ENCODE measurements at regions not wholly inside any gene's neighbourhood (a gene's known extent, or its start where the extent isn't known, plus 50 kb on each side); places are given as distances from the start of the nearest gene placed in this dataset.
"Not testable (repeated sequence)": the region's sequence is repeated elsewhere in the genome, so short reads cannot be mapped to it uniquely, and the experiment has no call there.

DNA sequence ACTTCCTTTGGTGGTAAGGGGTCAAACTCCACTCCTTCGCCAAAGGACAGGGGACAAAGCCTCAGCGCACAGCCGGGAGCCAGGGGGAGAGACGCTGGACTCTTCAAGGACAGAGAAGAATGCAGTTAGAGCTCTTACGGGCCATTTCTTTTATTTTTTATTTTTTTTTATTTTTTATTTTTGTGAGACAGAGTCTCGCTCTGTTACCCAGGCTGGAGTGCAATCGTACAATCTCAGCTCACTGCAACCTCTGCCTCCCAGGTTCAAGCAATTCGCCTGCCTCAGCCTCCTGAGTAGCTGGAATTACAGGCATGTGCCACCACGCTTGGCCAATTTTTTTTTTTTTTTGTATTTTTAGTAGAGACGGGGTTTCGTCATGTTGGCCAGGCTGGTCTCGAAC lies 93.2 kb upstream of the RPH3AL start, which contains the start of gene RFLNB:
TSS of gene RFLNB (minus strand) at position 101 of the 400 bp plus-strand sequence.
- not testable (repeated sequence) for DNase-seq (ENCODE audit: low read depth in 2 of 2)

DNA sequence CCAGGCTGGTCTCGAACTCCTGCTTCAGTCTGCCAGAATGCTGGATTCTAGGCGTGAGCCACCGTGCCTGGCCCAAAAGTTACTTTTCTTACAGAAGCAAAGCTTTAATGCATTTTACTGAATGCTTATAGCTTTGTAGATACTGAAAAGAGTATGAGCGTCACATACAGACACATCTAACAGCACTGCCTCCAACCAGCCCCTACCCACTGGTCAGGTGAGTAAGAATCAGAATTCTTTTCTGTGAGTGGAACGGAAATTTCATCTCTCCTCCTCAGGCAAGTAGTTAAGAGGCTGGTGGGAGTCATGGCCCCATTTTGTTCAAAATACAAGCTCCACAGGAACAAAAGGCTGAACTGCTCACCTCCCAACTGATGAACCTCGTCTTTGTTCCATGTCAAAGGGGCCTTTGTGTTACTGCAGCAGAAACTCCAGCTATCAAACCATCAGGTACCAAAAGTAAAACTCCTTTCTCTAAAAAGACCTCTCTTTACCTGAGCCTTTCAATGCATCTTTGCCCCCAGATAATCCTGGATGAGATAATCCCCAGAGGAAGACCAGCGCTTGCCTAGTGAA lies 92.4 kb upstream of the RPH3AL start:
- DNase-seq (ENCODE audit: low read depth in 2 of 2): no peak

DNA sequence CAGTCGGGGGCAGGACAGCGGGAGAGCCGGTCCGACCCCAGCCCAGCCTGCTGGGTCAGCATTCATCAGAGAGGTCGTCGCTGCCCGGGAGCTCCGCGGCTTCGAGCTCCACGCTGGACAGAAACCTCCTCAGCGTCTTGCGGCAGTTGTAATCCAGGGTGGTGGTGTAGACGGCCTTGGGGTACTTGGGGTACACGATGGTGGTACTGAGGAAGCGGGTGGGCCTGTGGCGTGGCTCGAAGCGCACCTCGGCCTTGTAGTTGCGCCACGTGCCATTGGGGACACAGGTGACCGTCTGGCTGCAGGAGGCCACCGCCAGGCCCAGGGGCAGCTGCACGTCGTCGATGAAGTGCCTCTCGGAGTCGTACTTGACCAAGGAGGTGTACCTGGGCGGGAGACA lies 90.5 kb upstream of the RPH3AL start:
- no peak for DNase-seq (ENCODE audit: low read depth in 2 of 2)

DNA sequence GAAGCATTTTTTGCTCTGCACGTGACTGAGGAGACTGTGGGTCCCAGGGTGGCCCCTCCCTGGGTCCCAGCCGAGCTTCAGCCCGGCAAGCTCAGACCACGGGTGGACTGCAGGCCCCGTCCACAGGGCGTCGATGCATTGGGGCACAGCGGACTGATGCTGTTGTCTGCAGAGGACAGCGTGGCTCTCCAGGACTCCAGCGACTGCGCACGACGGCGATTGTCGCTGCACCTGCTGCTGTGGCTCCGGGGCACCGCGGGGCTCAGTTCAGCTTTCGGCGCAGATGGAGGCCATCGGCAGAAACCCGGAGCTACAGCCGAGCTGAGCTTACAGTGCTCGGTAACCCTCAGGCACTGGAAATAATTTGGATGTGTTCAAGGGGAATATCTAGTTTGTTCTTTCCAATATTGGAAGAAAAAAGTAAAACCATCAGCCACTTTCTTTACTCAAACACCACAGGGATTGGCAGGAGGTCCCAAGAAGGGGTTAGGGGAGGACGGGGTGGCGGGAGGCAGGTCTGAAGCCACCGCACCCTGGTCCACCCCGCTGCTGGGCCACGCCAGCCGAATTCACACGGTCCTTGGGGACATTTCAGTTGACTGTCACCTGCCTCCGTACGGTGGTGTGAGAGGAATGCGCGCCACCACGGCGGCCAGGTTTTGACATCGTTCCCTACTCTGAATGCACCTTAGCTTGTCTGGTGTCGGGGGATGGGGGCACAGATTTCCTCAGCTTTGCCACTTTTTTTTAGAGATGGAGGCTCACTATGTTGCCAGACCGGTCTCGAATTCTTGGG lies 88.7 kb upstream of the RPH3AL start:
- no peak for DNase-seq (ENCODE audit: low read depth in 2 of 2)

DNA sequence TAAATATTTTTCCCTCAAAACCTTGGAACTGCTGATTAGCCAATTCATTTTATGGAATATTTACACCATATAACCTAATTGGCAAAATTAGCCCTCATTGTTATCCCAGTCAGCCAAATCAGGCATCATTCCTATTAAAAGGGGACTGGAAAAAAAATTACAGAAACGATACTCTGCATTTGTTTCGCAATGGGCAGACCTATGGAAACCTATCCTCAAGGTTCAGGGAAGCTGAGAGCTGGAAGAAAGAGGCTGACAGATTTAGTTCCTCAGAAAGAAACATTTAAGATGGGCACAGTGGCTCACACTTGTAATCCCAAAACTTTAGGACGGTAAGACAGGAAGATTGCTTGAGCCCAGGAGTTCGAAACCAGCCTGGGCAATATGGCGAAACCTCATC lies 85.6 kb upstream of the RPH3AL start:
- DNase-seq (ENCODE audit: low read depth in 2 of 2): no peak

DNA sequence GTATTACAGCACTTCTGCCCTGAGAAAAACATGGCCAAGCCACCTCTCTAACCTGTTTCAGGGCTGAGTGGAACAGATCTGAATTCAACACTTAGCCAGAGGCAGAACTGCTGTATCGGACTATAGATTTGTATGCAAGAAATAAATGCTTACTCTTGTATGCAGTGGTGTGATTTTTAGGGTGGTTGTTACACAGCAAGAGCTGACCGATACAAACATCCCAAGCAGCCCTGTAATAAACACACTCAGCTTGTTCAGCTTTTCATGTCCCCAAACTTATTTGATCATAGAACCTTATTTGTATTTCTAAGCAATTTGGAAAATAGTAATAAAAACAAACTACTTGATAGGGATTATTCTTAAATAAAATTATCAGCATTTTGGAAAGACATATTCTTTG lies 84.9 kb upstream of the RPH3AL start:
- DNase-seq (ENCODE audit: low read depth in 2 of 2): no peak

DNA sequence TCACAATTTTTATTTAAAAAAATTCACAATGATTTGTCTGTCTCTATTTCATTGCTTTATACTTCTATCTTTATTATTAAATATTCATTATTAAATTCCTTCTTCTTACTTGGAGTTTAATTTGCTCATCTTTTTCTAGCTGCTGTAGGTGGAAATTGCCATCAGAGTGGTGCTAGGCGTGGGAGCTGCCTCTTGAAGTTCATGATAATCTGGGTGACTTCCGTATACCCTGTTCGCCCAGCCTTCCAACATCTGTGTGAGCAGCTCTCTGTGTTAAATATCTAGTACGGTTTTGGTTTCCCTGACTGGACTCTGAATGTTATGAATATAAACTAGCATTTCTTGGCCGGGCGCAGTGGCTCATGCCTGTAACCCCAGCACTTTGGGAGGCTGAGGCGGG lies 84.0 kb upstream of the RPH3AL start:
- DNase-seq (ENCODE audit: low read depth in 2 of 2): no peak

DNA sequence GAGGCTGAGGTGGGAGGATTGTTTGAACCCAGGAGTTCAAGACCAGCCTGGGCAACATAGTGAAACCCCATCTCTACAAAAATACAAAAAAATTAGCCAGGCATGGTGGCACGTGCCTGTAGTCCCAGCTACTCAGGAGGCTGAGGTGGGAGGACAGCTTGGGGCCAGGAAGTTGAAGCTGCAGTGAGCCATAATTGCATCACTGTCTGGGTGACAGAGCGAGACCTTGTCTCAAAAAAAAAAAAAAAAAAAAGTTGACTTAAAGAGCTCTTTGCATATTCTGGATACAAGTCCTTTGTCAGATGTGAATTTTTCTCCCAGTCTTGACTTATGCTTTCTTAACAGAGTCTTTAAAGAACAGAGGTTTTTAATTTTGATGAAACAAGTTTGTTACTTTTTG lies 79.9 kb upstream of the RPH3AL start:
- DNase-seq (ENCODE audit: low read depth in 2 of 2): not testable (repeated sequence)

DNA sequence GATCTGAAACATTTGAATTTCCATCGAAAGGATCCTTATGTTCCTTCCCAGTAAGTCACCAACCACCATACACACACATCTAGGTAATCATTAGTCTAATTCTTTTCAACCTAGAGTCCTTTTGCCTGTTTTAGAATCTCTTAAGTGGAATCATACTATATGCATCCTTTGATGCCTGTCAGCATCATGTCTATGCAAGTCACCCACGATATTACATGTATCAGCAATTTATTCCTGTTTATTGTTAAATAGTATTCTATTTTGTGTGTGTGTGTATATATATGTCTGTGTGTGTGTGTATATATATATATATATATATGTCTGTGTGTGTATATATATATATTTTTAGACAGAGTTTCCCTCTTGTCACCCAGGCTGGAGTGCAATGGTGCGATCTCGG lies 78.9 kb upstream of the RPH3AL start:
- DNase-seq (ENCODE audit: low read depth in 2 of 2): no peak

DNA sequence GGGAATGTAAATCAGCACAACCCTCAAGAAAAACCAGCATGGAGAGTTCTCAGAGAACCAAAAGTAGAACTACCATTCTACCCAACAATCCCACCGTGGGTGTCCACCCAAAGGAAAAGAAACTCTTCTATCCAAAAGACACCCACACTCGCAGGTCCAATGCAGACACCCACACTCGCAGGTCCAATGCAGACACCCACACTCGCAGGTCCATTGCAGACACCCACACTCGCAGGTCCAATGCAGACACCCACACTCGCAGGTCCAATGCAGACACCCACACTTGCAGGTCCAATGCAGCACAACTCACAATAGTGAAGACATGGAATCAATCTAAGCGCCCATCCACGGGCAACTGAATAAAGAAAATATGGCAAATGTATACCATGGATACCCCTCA lies 77.0 kb upstream of the RPH3AL start:
- DNase-seq (ENCODE audit: low read depth in 2 of 2): no peak

DNA sequence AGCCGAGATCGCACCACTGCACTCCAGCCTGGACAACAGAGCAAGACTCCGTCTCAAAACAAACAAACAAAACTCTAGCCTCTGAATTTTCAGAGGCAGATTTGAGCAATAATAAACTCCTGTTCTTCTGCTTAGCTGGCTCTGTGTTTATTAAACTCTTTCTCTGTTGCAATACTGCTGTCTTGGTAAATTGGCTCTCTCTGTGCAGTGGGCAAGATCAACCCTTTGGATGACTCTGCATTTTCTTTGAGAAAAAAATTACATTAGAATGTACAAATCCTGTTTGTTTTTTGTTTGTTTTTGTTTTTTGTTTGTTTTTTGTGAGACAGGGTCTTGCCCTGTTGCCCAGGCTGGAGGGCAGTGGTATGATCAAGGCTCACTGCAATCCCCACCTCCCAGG lies 75.8 kb upstream of the RPH3AL start:
- DNase-seq (ENCODE audit: low read depth in 2 of 2): no peak

DNA sequence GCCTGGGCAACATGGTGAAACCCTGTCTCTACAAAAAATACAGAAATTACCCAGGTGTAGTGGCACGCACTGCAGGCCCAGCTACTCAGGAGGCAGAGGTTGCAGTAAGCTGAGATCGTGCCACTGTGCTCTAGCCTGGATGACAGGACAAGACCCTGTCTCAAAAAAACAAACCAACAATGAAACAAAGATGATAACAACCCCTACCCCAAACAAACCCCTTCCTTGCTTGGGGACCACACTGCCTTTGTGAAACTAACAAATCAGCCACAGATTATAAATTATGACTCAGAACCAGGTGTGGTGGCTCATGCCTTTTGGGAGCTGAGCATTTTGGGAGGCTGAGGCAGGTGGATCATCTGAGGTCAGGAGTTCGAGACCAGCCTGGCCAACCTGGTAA lies 75.3 kb upstream of the RPH3AL start:
- no peak for DNase-seq (ENCODE audit: low read depth in 2 of 2)

DNA sequence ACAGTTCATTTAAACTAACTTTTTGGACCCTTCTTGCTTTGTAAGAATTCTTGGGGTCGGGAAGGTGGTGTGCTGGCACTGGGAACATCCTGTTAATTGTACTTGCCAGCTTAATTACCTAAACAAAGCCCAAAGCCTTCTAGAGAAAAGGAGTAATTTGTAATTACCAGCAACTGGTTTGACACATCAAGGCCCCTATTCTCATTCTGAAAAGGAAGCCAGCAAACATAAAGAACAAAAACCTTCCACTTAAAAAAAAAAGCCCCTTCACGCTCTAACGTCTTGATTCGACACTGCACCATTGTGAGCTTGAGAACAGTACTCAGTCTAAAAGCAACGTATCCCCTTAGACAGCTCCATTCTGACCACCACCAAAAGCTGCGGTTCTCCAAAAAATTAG lies 74.7 kb upstream of the RPH3AL start:
- DNase-seq (ENCODE audit: low read depth in 2 of 2): no peak

DNA sequence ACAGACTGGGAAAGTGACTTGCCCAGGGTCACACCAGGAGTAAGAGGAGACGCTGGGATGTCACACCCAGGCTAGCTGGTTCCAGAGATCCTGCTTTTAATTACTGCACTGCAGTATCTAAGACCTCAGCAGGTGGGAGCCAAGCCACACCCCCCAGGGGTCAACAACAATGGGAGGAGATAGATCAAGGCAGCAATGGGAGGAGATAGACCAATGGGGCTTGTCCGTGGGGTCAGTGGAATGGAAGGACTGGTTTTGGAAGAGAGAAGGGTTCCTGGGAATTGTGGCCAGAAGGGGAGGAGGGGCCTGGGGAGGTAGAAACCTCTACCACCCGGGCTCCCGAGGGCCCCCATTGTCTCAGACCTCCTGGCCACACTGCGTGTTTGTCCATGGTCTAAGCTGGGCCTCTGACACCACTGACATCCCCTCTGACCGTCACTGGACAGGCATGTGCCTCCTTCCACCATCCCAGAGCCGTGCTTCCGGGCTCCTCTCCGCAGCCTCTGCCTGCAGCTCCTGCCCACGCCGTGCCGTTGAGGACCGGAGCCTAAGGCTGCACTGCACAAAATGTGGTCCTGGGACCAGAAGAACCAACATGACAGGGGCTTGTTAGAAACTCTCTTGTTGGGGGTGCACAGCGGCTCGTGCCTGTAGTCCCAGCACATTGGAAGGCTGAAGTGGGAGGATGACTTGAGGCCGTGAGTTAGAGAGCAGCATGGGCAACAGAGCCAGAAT lies 69.8 kb upstream of the RPH3AL start:
- DNase-seq (ENCODE audit: low read depth in 2 of 2): no peak

DNA sequence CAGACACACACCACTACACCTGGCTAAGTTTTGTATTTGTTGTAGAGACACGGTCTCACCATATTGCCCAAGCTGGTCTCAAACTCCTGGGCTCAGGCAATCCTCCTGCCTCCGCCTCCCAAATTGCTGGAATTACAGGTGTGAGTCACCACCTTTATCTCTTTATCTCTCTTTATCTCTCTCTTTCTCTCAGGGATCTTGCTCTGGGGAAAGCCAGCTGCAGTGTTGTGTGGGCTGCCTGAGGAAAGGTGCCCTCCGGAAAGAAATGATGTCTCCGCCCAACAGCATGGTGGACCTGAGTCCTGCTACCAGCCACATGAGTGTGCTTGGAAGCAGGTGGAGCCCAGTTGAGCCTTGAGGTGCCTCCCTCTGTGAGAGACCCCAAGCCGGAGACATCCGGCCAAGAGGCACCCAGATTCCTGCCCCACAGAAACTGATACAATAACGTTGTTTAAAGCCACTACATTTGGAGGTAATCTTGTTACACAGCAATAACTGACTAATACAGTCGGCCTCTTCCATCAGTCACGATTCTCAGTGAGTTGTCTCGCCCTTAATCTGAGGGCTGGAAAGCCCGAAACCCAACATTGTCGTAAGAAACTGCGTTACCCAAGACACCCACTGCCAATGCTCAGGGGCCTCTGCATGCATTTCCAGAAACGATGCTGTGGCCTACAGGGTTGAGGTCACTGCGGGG lies 68.0 kb upstream of the RPH3AL start:
- DNase-seq (ENCODE audit: low read depth in 2 of 2): no peak

DNA sequence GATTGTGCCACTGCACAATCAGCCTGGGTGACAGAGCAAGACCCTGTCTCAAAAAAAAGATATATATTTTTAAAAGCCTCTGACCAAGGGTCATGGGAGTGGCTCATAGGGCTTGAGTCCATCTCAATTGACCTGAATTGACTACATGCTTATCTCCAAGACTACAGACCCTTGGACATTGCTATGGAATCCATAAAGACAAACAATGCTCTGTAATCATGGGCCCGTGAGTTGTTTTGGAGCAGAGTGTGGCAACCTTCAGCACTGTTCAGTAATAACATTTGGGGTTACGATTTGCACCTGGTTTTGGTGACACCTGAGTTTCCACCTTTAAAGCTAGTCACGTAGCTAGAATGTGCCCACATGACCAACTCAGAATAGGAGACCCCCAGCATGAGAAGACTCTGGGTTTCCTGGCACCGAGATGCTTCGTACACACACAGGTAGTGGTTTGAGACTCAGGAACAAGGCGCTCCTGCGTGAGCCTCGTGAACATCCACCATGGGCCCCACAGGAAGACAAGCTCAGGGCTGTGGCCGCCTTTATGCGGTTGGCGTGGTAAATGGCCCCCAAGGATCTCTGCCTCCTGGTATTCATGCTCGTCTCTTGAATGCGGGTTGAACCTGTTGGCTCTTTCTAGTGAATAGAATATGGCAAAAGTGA lies 66.6 kb upstream of the RPH3AL start:
- DNase-seq (ENCODE audit: low read depth in 2 of 2): no peak

DNA sequence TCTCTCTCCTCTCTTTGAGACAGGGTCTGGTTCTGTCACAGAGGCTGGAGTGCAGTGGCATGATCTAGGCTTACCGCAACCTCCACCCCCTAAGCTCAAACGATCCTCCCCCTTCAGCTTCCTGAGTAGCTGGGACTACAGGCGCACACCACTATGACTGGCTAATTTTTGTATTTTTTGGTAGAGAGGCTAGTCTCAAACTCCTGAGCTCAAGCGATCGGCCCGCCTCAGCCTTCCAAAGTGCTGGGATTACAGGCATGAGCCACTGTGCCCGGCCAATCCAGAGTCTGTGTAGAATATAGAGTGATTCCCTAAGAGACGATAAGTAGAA lies 65.8 kb upstream of the RPH3AL start:
- peak; percentile 22 to 35 for DNase-seq (ENCODE audit: low read depth in 2 of 2)

DNA sequence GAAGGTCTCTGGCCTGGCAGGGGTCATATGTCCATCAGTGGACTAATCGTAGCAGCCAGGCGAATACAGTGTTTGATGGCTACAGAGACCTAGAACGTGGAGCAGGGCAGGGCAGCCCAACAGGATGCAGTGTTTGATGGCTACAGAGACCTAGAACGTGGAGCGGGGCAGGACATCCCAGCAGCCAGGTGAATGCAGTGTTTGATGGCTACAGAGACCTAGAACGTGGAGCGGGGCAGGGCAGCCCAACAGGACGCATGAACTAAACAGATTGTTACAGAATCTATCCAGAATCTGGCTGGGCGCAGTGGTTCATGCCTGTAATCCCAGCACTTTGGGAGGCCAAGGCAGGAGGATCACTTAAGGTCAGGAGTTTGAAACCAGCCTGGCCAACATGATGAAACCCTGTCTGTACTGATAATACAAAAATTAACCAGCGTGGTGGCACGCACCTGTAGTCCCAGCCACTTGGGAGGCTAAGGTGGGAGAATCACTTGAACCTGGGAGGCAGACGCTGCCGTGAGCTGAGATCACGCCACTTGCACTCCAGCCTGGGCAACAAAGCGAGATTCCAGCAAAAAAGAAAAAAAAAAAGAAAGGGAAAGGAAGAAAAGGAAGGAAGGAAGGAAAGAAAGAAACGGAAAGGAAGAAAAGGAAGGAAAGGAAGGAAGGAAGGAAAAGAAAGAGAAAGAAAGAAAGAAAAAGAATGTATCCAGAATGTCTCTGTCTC lies 65.2 kb upstream of the RPH3AL start:
- no peak for DNase-seq (ENCODE audit: low read depth in 2 of 2)

DNA sequence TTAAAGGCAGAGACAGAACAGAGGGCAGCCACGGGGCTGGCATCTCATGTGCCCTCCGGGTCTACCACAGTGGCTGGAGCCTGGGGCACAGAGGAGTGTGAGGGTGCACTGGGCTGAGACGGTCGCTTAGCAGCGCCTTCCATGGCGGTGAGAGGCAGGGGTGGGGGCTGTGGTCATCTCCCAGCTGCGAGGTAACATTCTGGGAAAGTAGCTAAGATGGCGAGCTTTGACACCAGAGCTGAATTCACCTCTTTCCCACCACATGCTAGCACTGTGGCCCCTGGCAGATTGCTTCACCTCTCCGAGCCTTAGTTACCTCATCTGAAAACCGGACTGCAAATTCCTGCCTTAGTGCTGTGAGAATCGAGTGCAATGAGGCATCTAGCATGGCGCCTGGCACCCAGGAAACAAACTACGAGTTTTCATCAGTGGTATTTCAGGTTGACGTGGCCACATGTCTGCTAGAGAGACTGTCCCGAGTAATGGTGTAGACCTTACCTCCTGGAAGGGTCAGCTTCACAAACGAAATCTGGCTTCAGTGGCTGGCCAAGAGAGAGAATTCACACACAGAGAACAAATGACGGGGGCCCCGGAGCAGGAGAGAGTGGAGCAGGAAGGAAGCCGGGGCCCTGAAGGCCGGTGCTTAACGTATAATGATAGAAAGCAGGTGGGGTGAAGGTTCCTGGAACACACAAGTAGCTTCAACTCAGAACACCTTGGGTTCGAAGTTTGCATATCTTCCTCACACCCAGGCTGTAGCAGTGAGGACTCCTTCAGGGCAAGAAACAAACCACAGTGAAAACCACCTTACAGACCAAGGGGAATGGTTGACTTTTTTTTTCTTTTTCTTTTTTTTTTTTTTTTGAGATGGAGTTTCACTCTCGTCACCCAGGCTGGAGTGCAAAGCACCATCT lies 63.9 kb upstream of the RPH3AL start:
- DNase-seq (ENCODE audit: low read depth in 2 of 2): no peak

DNA sequence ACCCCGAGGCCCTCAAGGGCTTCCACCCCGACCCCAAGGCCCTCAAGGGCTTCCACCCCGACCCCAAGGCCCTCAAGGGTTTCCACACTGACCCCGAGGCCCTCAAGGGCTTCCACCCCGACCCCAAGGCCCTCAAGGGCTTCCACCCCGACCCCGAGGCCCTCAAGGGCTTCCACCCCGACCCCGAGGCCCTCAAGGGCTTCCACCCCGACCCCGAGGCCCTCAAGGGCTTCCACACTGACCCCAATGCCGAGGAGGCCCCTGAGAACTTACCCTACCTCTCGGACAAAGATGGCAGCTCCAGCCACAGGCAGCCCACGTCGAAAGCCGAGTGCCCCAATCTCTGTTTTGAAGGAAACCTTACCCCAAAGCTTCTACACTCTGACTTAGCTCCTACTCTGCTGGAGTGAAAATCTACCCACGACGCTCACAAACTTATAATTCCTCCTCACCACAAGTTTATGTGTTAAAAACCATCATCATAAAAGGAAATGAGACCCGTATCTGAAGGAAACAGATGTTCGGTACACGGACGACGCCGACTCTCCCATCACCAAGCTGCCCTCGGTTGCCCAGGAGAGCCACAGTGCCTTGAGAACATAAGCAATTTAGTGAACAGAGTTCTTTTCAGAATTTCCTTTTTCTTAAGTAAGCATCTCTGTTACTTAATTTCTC lies 61.2 kb upstream of the RPH3AL start:
- DNase-seq (ENCODE audit: low read depth in 2 of 2): no peak

All from stimulated activated CD8-positive, alpha-beta memory T cell treated with anti-CD3 and anti-CD28 coated beads, Interleukin-7, amount 100 ng/mL, for 4 hours (primary cell).